Hypothalamus (tissue), 51 donors: ENCODE measurements at regions not wholly inside any gene's neighbourhood (a gene's known extent, or its start where the extent isn't known, plus 50 kb on each side); places are given as distances from the start of the nearest gene placed in this dataset.
"Not testable (repeated sequence)": the region's sequence is repeated elsewhere in the genome, so short reads cannot be mapped to it uniquely, and the experiment has no call there.

Experiments
- DNase-seq, 51 donors: peaks; one replicate each; lab custom pipeline; 2025; lab: John Stamatoyannopoulos, UW

DNA sequence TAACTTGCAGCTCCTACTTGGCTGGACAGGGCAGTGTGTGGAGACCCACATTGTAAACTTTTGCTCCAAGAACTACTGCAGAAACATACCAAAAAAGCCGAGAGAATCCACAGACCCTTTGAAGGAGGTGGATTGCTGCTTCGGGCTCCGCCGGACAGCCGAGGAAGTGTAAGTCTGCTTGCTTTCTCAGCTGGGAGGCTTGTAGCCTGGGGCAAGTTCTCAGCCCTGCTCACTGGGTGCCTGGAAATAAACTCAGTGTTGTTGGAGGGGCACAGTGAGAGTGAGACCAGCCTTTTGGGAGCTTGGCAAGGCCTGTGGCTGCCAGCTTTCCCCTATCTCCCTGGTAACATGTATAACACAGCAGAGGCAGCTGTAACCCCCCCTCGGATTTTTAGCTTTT, 215.6 kb downstream of the SYK start:
- no peak for DNase-seq

DNA sequence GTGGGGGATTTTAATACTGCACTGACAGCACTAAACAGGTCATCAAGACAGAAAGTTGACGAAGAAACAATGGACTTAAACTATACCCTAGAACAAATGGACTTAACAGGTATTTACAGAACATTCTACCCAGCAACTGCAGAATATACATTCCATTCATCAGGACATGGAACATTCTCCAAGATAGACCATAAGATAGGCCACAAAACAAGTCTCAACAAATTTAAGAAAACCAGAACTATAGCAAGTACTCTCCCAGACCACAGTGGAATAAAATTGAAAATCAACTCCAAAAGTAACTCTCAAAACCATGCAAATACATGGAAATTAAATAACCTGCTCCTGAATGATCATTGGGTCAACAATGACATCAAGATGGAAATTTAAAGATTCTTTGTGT, 218.3 kb downstream of the SYK start:
- not testable (repeated sequence) for DNase-seq

DNA sequence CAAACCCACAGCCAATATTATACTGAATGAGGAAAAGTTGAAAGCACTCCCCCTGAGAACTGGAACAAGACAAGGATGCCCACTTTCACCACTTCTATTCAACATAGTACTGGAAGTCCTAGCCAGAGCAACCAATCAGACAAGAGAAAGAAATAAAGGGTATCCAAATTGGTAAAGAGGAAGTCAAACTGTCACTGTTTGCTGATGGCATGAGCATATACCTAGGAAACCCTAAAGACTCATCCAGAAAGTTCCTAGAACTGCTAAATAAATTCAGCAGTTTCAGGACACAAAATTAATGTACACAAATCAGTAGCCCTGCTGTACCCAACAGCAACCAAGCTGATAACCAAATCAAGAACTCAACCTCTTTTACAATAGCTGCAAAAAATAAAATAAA, 220.0 kb downstream of the SYK start:
- DNase-seq: not testable (repeated sequence)

DNA sequence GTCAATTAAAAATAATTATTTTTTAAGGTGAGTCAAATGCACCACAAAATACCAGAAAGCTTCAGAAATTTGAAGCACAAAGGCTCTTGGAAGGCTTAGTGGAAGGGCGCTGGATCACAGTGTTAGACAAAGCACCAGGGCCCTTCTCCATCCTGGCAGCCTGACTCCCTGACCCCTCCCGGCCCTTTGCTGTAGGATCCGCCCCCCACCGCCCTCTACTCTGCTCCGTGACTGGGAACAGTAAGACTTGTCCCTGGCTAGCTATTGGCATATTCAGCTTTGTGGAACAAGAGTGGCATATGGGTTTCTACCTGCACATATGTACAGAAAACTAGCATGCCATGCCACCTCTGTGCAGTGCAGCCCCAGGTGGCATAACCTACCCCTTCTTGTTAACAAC, 222.1 kb downstream of the SYK start:
- no peak for DNase-seq

DNA sequence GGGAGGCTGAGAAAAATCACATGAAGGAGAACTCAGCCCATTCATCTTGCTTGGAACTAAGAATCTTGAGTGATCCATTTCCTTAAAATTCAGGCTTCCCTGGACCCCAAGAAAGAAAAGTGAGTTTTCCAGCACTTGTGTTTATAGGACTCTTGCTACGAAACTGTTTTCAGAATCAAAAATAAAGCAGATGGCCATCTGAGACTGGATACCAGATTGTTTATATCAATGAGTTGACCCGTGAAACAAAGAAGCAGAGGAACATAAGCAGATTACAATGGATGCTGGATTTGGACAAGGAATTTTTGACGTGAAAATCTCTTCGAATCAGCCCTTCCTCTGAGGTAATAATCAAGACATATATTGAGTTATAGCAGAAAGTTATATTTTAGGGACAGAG, 223.2 kb downstream of the SYK start:
- no peak for DNase-seq

DNA sequence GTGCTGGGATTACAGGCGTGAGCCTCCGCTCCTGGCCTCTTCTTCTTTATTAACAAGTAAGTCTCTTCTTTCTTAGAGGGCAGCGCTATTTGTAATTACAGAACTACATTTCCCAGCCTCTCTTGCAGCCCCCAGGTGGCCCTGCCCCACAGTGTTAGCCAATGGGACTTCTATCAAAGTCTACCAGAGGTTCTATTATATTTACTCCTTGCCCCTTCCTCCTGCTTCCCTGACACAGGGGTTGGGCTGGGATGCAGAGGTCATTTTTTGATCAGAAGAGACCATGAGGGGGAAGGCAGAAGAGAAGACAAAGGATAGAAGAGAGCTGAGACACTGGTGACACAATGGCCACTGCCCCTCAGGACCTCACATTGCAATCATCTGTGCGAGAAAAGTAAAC, 224.2 kb downstream of the SYK start:
- no peak for DNase-seq

DNA sequence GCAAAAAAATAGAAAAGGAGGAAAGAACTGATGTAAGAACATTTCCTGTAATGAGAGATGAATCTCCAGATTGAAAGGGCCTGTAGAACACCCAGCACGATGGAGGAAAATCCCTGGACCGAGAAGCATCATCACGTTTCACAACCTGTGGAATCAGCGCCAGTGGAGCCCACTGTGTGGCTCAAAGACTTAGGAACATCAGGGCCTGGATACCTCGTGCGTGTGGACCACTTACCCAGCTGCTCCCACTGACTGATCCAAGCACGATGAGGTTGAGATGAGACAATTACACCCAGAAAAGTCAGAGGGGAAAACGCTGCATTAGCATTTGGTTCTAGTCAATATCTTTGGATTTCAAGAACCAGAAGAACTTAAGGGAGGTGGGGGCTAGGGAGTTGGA, 224.6 kb downstream of the SYK start:
- no peak for DNase-seq

DNA sequence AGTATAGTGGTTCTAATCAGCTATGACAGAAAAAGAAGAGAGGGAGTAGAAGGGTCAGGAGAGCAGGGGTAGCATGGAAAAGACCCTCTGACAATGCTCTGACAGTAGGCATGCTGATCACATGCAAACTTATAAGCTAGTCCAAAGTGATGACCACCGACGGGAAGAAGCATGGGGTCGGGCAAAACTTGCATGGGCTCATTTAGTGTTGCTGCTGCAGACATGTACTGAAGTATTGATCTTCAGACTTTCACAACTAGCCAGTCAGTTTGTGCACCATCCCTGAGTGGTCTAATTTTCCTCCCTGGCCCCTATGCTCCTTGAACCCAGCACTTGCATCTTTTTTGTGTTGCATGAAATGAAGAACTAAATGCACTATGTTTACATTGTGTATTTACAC, 225.4 kb downstream of the SYK start:
- no peak for DNase-seq

DNA sequence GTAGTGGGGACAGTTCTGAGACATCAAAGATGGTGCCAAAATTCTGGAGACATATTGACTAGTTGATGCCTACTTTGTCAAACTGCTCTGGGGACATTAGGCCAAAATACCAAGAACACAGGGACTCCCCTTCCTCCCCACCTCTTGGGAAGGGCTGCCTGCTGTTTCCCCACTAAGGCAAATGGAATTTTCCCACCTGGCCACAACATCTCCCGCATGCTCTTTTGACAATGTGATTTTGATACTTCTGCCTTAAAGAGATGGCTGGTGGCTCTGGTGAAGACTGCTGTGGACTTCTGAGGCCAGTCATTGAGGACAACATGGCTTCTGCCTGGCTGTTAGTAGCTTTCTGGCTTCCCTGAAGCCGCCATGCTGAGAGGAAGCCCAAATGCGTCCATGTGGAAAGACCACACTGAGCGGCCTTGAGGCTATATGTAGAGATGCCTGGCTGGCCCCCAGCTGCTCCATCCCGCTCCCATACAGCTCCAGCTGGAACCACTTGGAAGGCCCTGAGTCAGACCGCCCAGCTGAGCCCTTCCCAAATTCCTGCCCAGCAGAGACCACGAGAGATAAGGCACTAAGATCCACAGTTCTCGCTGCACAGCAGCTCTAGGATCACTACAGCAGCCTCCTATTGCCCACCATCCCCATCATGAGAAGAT, 226.7 kb downstream of the SYK start:
- no peak for DNase-seq

DNA sequence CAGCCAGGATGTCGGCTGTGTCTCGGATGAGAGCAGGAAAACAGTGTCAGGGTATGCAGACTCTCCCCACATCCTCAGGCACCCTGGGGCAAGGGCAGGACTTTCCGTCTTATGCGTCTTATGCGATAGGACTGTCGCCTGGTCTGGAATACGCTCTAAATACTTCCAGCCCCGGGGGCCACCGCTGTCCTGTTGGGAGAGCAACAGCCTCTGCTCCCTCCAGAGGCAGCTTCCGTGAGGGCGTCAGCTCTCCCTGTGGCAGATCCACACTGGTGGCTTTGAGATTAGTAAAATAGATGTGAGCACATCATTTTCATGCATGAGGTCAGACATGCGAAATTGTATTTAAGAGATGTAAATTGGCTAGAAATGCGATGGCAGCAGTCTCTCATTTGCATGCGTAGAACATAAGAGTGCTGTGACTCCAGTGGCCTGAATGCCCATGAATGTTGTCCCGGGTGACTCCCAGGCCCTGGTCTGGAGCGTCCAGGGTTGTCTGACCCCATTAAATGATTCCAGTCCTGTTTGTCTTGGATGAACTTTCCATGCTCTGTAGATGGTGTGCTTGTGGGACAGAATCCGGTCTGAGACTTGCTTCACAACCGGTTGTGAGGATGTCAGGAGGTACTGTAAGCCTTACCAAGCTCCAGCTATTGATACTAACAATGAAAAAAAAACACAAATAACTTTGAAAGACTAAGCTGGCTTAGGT, 228.2 kb downstream of the SYK start:
- no peak for DNase-seq

DNA sequence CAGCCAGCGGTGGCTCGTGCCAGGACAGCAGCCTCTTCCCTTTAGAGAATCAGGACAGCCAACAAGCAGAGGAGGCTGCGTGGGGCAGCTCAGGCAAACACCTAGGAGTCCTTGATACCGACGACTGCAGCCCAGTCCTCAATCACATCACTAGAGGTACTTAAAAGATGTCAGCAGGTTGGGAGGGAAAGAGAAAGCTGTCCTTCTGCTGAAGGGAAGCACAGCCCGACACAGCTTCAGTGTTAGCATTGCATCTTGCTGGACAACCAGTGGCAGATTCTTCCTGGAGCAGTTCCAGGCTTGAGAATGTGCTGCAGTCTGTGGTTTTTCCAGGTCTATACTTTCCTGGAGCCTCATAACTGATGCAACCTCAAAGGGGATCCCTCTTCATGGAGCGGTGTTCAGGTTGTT, 230.5 kb downstream of the SYK start:
- no peak for DNase-seq

DNA sequence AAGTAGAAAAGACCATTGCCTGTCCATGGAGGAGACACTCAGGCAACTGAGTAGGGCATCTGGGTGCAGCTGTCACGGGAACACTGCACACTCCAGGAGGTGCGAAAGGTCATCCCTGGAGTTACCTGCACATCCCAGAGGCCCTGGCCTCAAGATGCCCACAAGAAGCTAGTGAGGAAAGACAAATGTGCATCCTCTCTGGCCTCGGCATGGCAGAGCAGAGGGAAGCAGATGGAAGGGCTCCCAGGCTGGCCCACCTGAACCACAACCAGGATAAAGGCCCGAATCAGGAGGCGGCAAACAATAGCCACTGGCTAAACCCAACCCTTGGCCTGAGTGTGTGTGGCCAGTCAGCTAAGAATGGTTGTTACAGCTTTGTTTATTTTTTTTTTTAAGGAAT, 231.7 kb downstream of the SYK start:
- DNase-seq: no peak

DNA sequence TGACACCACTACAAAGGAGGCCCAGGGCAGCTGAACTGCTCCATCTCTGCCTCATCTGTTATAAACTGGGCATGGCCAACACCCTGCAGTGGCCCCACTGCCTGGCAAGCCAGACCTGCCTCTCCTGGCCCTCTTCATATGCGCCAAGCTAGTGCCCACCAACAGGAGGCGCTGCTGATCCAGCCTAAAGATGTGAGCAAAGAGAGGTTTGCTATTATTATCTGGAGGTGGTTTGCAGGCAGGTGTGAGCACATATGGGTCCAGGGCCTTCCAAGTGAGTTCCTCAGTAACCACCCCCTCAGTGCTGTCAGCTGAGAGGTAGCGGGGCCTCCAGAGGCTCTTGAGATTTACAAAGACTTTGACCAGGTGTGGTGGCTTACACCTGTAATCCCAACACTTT, 232.2 kb downstream of the SYK start:
- no peak for DNase-seq

DNA sequence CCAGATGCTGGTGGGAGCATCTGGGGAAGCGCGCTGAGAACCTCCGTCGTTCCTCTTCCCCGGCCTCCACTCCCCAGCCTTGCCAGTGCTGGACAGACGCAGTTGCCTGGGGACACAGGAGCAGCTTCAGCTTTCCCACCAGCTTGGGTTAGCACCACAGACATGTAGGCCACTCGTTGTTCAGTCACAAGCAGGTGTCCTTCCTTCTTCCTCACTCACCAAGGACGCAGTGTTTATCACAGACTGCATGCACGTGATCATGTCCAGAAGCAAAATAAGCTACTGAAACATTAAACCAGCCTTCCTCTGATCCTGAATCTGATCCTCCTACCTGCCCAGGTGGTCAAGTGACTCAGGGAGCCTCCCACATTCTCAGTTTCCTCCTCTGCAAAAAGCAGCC, 232.9 kb downstream of the SYK start:
- DNase-seq: no peak

DNA sequence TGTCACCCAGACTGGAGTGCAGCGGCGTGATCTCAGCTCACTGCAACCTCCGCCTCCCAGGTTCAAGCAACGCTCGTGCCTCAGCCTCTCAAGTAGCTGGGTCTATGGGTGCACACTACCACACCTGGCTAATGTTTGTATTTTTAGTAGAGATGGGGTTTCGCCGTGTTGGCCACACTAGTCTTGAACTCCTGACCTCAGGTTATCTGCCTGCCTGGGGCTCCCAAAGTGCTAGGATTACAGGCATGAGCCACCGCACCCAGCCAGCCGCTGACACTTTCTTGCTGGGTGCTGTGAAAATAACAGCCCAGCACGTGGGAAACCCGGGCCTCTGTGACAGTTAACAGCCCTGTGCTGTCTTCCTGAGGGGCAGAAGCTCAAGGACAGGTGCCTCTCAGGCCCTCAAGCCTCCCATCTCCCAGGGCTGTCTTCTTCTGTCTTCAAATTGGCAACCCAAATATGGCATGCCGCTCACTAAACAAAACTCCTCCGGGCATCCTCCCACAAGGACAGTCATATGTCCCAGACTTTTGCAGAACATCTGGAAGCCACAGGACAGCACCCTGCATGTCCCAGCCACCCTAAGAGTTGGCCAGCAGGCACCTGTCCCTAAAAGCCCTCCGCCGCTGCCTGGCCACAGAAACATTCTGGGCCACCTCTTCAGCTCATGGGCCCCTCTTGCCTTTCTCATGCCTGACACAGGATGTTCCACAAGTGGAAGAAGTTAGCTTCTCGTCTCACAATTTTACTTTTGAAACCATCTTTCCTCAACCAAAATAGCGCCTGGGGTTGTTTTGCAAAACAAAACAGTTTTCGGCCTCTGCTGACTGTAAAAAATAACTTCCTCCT, 233.6 kb downstream of the SYK start:
- no peak for DNase-seq

DNA sequence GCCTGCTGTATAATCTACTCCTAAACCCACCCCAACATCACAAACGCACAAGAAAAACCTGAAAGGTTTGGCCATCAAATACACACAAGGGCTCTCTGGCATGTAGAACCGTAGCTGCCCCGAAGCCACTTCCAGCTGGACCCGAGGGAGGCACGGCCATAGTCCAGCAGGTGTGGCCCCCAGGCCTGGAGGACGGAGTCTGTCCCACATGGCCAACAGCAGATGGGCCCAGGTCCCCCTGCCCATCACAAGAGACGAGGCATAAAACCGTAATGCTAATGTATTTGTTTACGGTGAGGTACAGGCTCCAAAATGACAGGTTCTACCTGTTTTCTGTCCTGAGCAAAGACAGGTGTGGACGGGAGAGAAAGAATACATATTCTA, 234.2 kb downstream of the SYK start:
- no peak for DNase-seq

DNA sequence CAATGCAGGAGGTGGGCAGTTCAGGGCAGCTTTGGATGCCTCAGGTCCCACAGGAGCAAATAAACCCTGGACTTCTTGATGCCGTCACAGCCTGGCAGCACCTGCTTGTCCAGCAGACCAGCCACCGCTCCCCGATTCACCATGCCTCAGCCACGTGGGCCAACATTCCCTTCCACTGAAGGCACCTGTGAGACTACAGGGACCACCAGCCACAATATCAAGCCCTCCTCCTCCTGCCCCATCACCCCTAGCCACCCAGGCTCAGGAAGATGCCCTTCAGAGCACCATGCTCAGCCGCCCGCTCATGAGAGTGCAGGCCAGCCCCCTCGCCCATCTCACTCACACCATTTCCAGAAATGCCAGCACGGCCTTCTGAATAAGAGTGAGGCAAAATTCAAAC, 234.7 kb downstream of the SYK start:
- no peak for DNase-seq

DNA sequence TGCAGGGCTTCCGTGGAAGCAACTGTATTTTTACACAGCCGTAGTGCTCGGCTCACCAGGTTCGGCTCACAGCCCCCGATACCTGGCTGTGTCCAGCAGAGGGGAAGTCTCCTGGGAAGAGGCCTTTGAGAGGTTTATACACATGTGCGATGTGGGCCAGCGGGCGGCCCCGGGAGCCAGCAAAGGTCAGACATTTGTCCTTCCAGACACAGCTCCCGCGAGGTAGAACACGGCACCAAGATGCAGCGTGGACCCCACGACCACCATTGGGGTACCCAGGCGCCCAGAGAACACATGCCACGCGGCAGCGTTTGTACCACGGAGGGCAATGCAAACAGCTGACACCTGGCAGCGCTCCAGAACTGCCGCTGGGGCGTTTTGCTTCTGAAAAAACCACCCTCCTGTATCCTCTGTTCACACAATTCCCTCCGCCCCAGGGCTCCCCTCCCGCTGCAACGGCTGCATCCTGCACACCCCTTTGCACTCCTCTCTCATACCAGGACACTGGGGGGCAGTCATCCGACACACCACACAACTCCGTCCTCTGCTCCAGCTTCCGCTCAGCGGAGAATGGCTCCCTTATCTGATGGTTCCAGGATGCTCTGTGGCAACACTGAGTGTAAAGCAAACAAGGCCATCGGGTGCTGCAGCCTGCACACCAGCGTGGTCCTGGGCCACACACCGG, 235.3 kb downstream of the SYK start:
- peak in 48 of 51 donors; percentile 9 to 83 (median 56) for DNase-seq

DNA sequence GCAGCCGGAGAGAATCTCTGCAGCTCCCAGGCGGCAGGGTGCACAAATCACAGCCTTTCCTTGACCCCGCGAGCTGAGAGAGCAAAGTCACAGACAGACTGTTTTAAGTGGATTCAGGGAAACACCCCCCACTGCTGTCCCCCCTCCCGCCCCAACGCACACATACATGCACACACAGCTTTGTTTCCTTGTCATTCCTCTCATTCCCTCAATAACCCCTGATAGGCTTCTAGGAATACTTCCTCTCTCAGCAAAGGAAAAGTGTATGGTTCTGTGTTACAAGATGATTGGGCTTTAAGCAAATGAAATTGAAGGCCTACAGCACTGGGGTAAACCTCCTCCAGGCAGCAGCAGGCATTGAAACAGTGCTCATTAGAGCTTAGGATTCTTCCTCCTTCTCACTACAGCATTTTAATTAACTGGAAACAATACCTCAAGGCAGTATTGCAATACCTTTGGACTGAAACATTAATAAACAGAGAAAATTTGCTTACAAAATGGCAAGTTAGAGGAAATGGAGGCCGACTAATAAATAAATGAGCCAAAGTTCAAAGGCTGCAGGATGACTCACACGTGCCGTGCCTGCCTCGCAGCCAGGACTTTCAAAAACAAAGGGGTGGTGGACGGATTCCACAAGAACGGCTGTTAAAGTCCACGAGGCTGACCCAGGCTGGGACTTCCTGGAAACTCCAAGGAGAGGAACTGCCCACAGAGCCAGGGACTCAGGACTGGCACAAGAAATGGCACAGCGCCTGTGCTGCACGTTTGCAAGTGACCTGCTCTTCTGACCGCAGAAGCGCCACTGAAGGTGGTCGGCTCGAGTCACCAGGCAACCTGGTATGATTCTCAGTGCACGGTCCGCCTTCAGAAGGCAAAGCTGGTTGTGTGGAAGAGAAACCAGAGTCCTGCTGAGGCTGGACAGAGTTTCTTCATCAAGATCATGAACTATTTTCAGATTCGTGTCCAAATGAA, 236.2 kb downstream of the SYK start:
- peak in 3 of 51 donors; percentile 10 to 28 (median 15) for DNase-seq
